HepG2 (cell line): ENCODE measurements at regions not wholly inside any gene's neighbourhood (a gene's known extent, or its start where the extent isn't known, plus 50 kb on each side); places are given as distances from the start of the nearest gene placed in this dataset.

Experiments
- CHD4 ChIP-seq: fragments of 200-600 bp; sonication (generic); IDR thresholded peaks from 2 replicates; pipeline ENCODE4 v1.7.0; 2017; ENCODE audit warnings: mild to moderate bottlenecking, low read length, borderline replicate concordance
- EP300 ChIP-seq, 3 experiments: sonication (generic) in 1 of 3; formaldehyde crosslinking in 1 of 3; IDR thresholded peaks; 2 replicates each; pipeline versions ENCODE4 v1.5.1 to v1.6.1; 2011 to 2020; ENCODE audit warnings: low read depth in 2 of 3, low read length in 2 of 3, borderline replicate concordance in 1 of 3, improper control_type of control experiment in 1 of 3, mild to moderate bottlenecking in 1 of 3, missing genetic modification reagents in 1 of 3, moderate library complexity in 1 of 3
- ZSCAN29 ChIP-seq: sonication (generic); formaldehyde crosslinking; conservative IDR thresholded peaks from 2 replicates; pipeline ENCODE4 v1.4.0; 2020; ENCODE audit warnings: mild to moderate bottlenecking, missing genetic modification reagents
- TF ChIP-seq, protein P1 (sequence below): sonication (generic); formaldehyde crosslinking; IDR thresholded peaks from 2 replicates; pipeline ENCODE4 v1.5.0; 2020; ENCODE audit warnings: mild to moderate bottlenecking, missing genetic modification reagents, moderate library complexity
- TF ChIP-seq, protein P2 (sequence below), 2 experiments: sonication (generic) in 1 of 2; formaldehyde crosslinking in 1 of 2; IDR thresholded peaks; 2 replicates each; pipeline versions ENCODE4 v1.4.0 to v1.6.1; 2018 to 2020; ENCODE audit warnings: missing genetic modification reagents in 2 of 2, borderline replicate concordance in 1 of 2, low read depth in 1 of 2, mild to moderate bottlenecking in 1 of 2, missing biosample characterization in 1 of 2

DNA sequence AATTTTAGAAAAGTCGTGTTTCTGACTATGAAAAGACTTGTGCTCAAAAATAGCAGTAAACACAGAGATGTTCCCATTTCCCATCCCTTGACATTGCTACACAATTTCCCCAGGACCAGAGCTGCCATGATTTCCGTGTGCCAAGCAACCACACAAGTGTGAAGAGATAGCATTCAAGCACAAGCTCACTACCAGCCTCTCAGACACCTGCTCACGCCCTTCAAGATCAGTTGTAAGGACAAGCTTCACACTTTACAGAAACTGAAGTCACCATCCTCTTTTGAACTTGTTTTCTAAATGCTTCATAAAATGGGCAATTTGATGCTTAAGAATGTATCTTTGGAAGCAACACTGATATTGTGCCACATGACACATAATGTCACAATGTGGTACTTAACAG, 333.1 kb downstream of the CAAP1 start:
- TF ChIP-seq, protein P1, sequence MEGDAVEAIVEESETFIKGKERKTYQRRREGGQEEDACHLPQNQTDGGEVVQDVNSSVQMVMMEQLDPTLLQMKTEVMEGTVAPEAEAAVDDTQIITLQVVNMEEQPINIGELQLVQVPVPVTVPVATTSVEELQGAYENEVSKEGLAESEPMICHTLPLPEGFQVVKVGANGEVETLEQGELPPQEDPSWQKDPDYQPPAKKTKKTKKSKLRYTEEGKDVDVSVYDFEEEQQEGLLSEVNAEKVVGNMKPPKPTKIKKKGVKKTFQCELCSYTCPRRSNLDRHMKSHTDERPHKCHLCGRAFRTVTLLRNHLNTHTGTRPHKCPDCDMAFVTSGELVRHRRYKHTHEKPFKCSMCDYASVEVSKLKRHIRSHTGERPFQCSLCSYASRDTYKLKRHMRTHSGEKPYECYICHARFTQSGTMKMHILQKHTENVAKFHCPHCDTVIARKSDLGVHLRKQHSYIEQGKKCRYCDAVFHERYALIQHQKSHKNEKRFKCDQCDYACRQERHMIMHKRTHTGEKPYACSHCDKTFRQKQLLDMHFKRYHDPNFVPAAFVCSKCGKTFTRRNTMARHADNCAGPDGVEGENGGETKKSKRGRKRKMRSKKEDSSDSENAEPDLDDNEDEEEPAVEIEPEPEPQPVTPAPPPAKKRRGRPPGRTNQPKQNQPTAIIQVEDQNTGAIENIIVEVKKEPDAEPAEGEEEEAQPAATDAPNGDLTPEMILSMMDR (CRISPR knock-in tag), result no peak
- no peak for TF ChIP-seq CHD4
- TF ChIP-seq ZSCAN29 (CRISPR knock-in tag), result no peak
- TF ChIP-seq, protein P2, sequence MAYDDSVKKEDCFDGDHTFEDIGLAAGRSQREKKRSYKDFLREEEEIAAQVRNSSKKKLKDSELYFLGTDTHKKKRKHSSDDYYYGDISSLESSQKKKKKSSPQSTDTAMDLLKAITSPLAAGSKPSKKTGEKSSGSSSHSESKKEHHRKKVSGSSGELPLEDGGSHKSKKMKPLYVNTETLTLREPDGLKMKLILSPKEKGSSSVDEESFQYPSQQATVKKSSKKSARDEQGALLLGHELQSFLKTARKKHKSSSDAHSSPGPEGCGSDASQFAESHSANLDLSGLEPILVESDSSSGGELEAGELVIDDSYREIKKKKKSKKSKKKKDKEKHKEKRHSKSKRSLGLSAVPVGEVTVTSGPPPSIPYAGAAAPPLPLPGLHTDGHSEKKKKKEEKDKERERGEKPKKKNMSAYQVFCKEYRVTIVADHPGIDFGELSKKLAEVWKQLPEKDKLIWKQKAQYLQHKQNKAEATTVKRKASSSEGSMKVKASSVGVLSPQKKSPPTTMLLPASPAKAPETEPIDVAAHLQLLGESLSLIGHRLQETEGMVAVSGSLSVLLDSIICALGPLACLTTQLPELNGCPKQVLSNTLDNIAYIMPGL (CRISPR knock-in tag; IDR thresholded peaks at IDR 0.05; ENCODE audit: borderline replicate concordance in 1 of 2, low read depth in 1 of 2), result no peak
- TF ChIP-seq EP300 (IDR thresholded peaks at IDR 0.05; ENCODE audit: low read depth in 2 of 2, low read length in 2 of 2), result no peak
- TF ChIP-seq EP300 (CRISPR knock-in tag; IDR thresholded peaks at IDR 0.05; ENCODE audit: borderline replicate concordance), result no peak
